ENCODE measurements at regions not wholly inside any gene's neighbourhood (a gene's known extent, or its start where the extent isn't known, plus 50 kb on each side); places are given as distances from the start of the nearest gene placed in this dataset.

DNA sequence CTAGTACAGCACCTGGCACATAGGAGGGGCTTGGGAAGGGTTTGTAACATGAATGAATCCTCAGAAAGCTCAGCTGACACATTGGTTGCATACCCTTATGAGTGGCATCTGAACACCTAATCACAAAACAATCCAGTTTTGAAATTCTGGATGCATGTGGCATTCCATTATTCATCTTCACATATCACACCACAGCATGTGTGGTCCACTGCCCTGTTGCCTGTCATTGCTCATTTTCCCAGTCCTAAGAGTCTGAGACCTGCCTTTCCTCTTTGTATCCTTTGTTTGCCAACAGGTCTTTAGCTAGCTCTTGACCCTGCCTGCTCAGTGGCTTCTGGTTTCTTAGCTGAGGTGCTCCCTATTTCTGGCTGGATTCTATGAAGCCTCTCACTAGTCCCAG is 170.8 kb upstream of the ASIC2 start (continued):
- TF ChIP-seq, protein P1, sequence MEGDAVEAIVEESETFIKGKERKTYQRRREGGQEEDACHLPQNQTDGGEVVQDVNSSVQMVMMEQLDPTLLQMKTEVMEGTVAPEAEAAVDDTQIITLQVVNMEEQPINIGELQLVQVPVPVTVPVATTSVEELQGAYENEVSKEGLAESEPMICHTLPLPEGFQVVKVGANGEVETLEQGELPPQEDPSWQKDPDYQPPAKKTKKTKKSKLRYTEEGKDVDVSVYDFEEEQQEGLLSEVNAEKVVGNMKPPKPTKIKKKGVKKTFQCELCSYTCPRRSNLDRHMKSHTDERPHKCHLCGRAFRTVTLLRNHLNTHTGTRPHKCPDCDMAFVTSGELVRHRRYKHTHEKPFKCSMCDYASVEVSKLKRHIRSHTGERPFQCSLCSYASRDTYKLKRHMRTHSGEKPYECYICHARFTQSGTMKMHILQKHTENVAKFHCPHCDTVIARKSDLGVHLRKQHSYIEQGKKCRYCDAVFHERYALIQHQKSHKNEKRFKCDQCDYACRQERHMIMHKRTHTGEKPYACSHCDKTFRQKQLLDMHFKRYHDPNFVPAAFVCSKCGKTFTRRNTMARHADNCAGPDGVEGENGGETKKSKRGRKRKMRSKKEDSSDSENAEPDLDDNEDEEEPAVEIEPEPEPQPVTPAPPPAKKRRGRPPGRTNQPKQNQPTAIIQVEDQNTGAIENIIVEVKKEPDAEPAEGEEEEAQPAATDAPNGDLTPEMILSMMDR (IDR thresholded peaks at IDR 0.05; ENCODE audit: low read depth, low read length, missing input control), result no peak
- TF ChIP-seq TAF1 (conservative IDR thresholded peaks at IDR 0.05) (no peak), FOXA1 (IDR thresholded peaks at IDR 0.05) (no peak), GABPA (IDR thresholded peaks at IDR 0.05 in 1 of 2, conservative IDR thresholded peaks at IDR 0.05 in 1 of 2) (no peak)

DNA sequence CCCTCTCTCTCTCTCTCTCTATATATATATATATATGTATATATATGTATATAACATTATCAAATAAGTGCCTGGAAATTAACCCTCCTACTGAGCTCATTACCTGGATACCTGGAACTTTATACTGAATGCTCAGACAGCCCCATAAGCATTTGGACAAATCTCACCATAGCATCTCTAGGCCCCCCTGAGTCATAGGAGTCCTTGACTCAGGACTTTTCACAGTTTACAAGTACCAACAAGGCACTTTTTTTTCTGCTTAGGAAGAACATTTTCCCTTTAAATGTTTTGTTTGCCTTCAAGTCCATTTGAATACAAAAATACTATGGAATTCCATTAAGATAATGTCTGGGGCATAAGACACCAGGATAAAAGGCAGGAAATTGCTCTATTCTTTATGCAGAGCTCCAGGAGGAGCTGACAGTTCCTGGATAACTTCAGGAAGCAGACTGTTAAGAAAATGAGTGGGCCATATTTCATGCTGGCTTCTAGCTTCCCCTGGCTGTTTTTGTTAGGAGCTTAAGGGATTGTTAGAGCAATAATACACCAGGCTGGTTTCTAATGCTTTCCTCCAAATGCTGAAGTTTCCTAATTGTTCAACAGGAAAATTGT is 171.7 kb upstream of the ASIC2 start:
- TF ChIP-seq RAD21 (IDR thresholded peaks at IDR 0.05), result peak in 1 of 2 donors; percentile 18
- TF ChIP-seq, protein P2, sequence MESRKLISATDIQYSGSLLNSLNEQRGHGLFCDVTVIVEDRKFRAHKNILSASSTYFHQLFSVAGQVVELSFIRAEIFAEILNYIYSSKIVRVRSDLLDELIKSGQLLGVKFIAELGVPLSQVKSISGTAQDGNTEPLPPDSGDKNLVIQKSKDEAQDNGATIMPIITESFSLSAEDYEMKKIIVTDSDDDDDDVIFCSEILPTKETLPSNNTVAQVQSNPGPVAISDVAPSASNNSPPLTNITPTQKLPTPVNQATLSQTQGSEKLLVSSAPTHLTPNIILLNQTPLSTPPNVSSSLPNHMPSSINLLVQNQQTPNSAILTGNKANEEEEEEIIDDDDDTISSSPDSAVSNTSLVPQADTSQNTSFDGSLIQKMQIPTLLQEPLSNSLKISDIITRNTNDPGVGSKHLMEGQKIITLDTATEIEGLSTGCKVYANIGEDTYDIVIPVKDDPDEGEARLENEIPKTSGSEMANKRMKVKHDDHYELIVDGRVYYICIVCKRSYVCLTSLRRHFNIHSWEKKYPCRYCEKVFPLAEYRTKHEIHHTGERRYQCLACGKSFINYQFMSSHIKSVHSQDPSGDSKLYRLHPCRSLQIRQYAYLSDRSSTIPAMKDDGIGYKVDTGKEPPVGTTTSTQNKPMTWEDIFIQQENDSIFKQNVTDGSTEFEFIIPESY (IDR thresholded peaks at IDR 0.05), result no peak
- DNase-seq (ENCODE audit: low spot score), result no peak

DNA sequence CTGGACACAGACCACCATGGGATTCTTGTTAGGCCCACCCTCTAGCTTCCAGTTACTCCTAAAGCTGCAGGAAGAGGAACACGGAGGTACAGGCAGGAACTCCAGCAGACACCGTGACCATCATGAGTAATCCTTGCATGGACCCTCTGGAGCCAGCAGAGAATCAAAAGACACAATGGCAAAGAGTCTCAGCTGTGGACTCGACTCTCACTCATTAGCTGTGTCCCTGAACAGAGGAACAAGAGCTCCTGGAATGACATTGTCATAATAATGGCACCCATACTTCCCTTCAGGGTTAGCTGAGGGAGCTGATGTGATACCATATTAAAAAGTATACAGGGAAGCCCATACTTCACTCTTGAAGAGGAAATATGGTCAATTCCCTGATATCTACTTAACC is 176.3 kb upstream of the ASIC2 start:
- H3K27me3 ChIP-seq (ENCODE audit: control insufficient read depth in 4 of 4, insufficient read depth in 4 of 4, low read length in 3 of 4), result peaks cover 0 to 3% (median 0%) of the 10 kb centered on the region in 4 donors
- H3K4me1 ChIP-seq (ENCODE audit: control insufficient read depth in 4 of 4, insufficient read depth in 4 of 4, low read length in 3 of 4), result no peaks in the 10 kb centered on the region
- WGBS, result 83% methylated on average over 3 of the region's 3 CpGs
- H3K4me3 ChIP-seq (ENCODE audit: low read depth in 1 of 3, low read length in 3 of 3), result no peak overlapping the region
- H3K27ac ChIP-seq (ENCODE audit: low read depth in 1 of 2, low read length in 2 of 2), result no peak overlapping the region
- no peak for DNase-seq (ENCODE audit: low spot score)
- H3K36me3 ChIP-seq (ENCODE audit: control insufficient read depth in 4 of 4, insufficient read depth in 3 of 4, low read depth in 1 of 4, low read length in 3 of 4), result no peaks in the 10 kb centered on the region
- TF ChIP-seq RXRA (IDR thresholded peaks at IDR 0.05) (no peak), EGR1 (IDR thresholded peaks at IDR 0.05; ENCODE audit: low read depth in 2 of 2) (no peak), GABPA (IDR thresholded peaks at IDR 0.05 in 1 of 2, conservative IDR thresholded peaks at IDR 0.05 in 1 of 2) (no peak)
- TF ChIP-seq, protein P1 (IDR thresholded peaks at IDR 0.05; ENCODE audit: low read depth, low read length, missing input control), result no peak
- TF ChIP-seq, protein P3, sequence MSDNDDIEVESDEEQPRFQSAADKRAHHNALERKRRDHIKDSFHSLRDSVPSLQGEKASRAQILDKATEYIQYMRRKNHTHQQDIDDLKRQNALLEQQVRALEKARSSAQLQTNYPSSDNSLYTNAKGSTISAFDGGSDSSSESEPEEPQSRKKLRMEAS (IDR thresholded peaks at IDR 0.05), result no peak
- H3K9ac ChIP-seq (ENCODE audit: low read depth in 1 of 2, low read length in 2 of 2), result no peak overlapping the region
- H3K9me3 ChIP-seq (ENCODE audit: control insufficient read depth in 4 of 4, low read length in 3 of 4), result no peaks in the 10 kb centered on the region

More for the DNA sequence above, 171.7 kb upstream of the ASIC2 start:
- Histone ChIP-seq H3K9me3 (ENCODE audit: control insufficient read depth in 4 of 4, low read length in 3 of 4) (no peaks in the 10 kb centered on the region), H3K9ac (ENCODE audit: low read depth in 1 of 2, low read length in 2 of 2) (no peak overlapping the region), H3K4me3 (ENCODE audit: low read depth in 1 of 3, low read length in 3 of 3) (no peak overlapping the region), H3K4me1 (ENCODE audit: control insufficient read depth in 4 of 4, insufficient read depth in 4 of 4, low read length in 3 of 4) (no peaks in the 10 kb centered on the region), H3K36me3 (ENCODE audit: control insufficient read depth in 4 of 4, insufficient read depth in 3 of 4, low read depth in 1 of 4, low read length in 3 of 4) (no peaks in the 10 kb centered on the region), H3K27ac (ENCODE audit: low read depth in 1 of 2, low read length in 2 of 2) (no peak overlapping the region), H3K27me3 (ENCODE audit: control insufficient read depth in 4 of 4, insufficient read depth in 4 of 4, low read length in 3 of 4) (peaks cover 0 to 6% (median 0%) of the 10 kb centered on the region in 4 donors)

Measured in liver (tissue), 8 donors.